ENCODE measurements at regions not wholly inside any gene's neighbourhood (a gene's known extent, or its start where the extent isn't known, plus 50 kb on each side); places are given as distances from the start of the nearest gene placed in this dataset.

- DNase-seq (ENCODE audit: extremely low read depth in 1 of 4, low spot score in 3 of 4) (no peak), ATAC-seq (no peak), FAIRE-seq (no peak)
- ChIA-PET CTCF (ENCODE audit: low intra/inter-chr PET ratio) (no interaction called here), POLR2A (interaction anchor here (1.2 kb wide), 1 partner anchor 11 kb away, joined by 3 read pairs; no protein-coding TSS in a partner anchor)
- Histone ChIP-seq H2AFZ (ENCODE audit: low read depth, low read length) (no peak overlapping the region), H3K36me3 (ENCODE audit: control insufficient read depth, insufficient read depth, low read length) (no peaks in the 10 kb centered on the region), H3K27ac (ENCODE audit: extremely low read depth, low read depth, low read length) (no peak overlapping the region), H3K4me2 (ENCODE audit: insufficient read depth, low read length) (no peak overlapping the region), H3K4me1 (replicated peaks in 1 of 2; ENCODE audit: control insufficient read depth in 2 of 2, insufficient read depth in 2 of 2, low read length in 2 of 2) (no peaks in the 10 kb centered on the region), H3K4me3 (no peak overlapping the region), H3K9ac (ENCODE audit: insufficient read depth in 1 of 2, low read depth in 2 of 2, low read length in 2 of 2) (no peak overlapping the region), H3K9me3 (replicated peaks; ENCODE audit: control insufficient read depth, insufficient read depth, low read depth, low read length) (no peaks in the 10 kb centered on the region), H3K79me2 (ENCODE audit: control insufficient read depth, insufficient read depth, low read length) (no peaks in the 10 kb centered on the region), H4K20me1 (replicated peaks; ENCODE audit: control insufficient read depth, insufficient read depth, low read length) (no peaks in the 10 kb centered on the region), H3K9me1 (ENCODE audit: control insufficient read depth, insufficient read depth, low read length) (no peaks in the 10 kb centered on the region), H3K27me3 (ENCODE audit: control insufficient read depth in 2 of 2, insufficient read depth in 2 of 2, low read length in 2 of 2) (0 out of 5 replicates have a peak, but pooled peaks cover 0 to 3% of the 10 kb centered on the region in 2 experiments)
- TF ChIP-seq TCFL5 (CRISPR knock-in tag; conservative IDR thresholded peaks at IDR 0.05): no peak
- TF ChIP-seq RBM39 (optimal IDR thresholded peaks at IDR 0.05; ENCODE audit: low read depth, low read length): no peak
- no peak for TF ChIP-seq RFX7 (CRISPR knock-in tag; IDR thresholded peaks at IDR 0.05)
- TF ChIP-seq BRF2 (IDR thresholded peaks at IDR 0.05; ENCODE audit: borderline replicate concordance, insufficient read depth, insufficient read length): no peak
- TF ChIP-seq STAT5B (CRISPR knock-in tag; IDR thresholded peaks at IDR 0.05): no peak
- no peak for TF ChIP-seq NFE2 (IDR thresholded peaks at IDR 0.05; ENCODE audit: low read depth)
- no peak for TF ChIP-seq ZNF584 (CRISPR knock-in tag; IDR thresholded peaks at IDR 0.05; ENCODE audit: low read depth)
- TF ChIP-seq ADNP (tag; IDR thresholded peaks at IDR 0.05): no peak
- no peak for TF ChIP-seq ZNF511 (CRISPR knock-in tag; IDR thresholded peaks at IDR 0.05)
- 0% methylated on average over 5 of the region's 5 CpGs for WGBS (ENCODE audit: insufficient coverage, low coverage, missing lambda C conversion rate)
- intact Hi-C loops (cut with micrococcal nuclease) (no loop called here), in situ Hi-C loops (cut with MboI) (no loop called here)
- BruUV-seq (replicated peaks): no TSS peak
These were observed 173.2 kb upstream of the B3GALT2 start for GRCh38 chr1:193359631-193360030.

Data from K562 (cell line).